T-cell (primary cell): ENCODE measurements at regions not wholly inside any gene's neighbourhood (a gene's known extent, or its start where the extent isn't known, plus 50 kb on each side); places are given as distances from the start of the nearest gene placed in this dataset.

Experiments used
- ATAC-seq, 4 experiments: fragments of 200-7000 bp in 3 of 4; fragments of 150-1000 bp in 1 of 4; cut with Tn5 transposase; replicated peaks in 1 of 4; 1 replicate in 3 of 4; 2 replicates in 1 of 4; pipeline ENCODE4 v1.10.0; 2021; ENCODE audit warnings: moderate library complexity in 3 of 4, mild to moderate bottlenecking in 2 of 4, moderate number of reproducible peaks in 1 of 4
- CTCF ChIA-PET, 2 donors: fragments of 300-600 bp; sonication (Branson Sonifier 250); formaldehyde crosslinking; loops; one replicate each; lab custom pipeline; 2022; ENCODE audit warnings: antibody characterized with exemption in 2 of 2; lab: Charles Lee
- POLR2A ChIA-PET, 2 donors: fragments of 300-600 bp; sonication (Branson Sonifier 250); formaldehyde crosslinking; loops; one replicate each; lab custom pipeline; 2022; ENCODE audit warnings: antibody characterized with exemption in 2 of 2; lab: Charles Lee
- DNase-seq, 35 experiments: peaks; one replicate each; pipeline versions ENCODE4 v3.0.0 to v3.0.0-alpha.2; 2013 to 2023
- H3K27ac ChIP-seq: one replicate; pipeline ENCODE4 v1.5.1; 2013; ENCODE audit warnings: low read length
- H3K27me3 ChIP-seq, 2 experiments: replicated peaks in 1 of 2; 1 replicate in 1 of 2; 2 replicates in 1 of 2; pipeline versions ENCODE4 v1.6.1 to v1.7.0; 2013; ENCODE audit warnings: low read length in 1 of 2, mixed read lengths in 1 of 2; ENCODE audit not compliant: control insufficient read depth in 2 of 2, insufficient read depth in 2 of 2; ENCODE audit errors: extremely low read depth in 1 of 2
- H3K36me3 ChIP-seq, 2 donors: 1 replicate in 1 of 2; 2 replicates in 1 of 2; pipeline versions ENCODE4 v1.6.1 to v1.7.0; 2013; ENCODE audit warnings: low read length in 1 of 2; ENCODE audit not compliant: control insufficient read depth in 2 of 2, insufficient read depth in 1 of 2; ENCODE audit errors: extremely low read depth in 1 of 2
- H3K4me1 ChIP-seq, 2 experiments: 1 replicate in 1 of 2; 2 replicates in 1 of 2; pipeline versions ENCODE4 v1.6.1 to v1.7.0; 2013; ENCODE audit warnings: low read length in 2 of 2, mixed read lengths in 1 of 2; ENCODE audit not compliant: insufficient read depth in 2 of 2, control insufficient read depth in 1 of 2; ENCODE audit errors: extremely low read depth in 1 of 2
- H3K4me3 ChIP-seq, 2 donors: 1 replicate in 1 of 2; 2 replicates in 1 of 2; pipeline versions ENCODE4 v1.5.1 to v1.7.0; 2013; ENCODE audit warnings: mild to moderate bottlenecking in 2 of 2, low read length in 1 of 2, moderate library complexity in 1 of 2; ENCODE audit not compliant: control insufficient read depth in 1 of 2; ENCODE audit errors: extremely low read depth in 1 of 2
- H3K9me3 ChIP-seq: 2 replicates; pipeline ENCODE4 v1.7.0; 2013
- H3K27ac Mint-ChIP-seq, 2 donors: one replicate each; pipeline ENCODE4 v1.8.0; 2020 to 2021; ENCODE audit warnings: mild to moderate bottlenecking in 2 of 2, mixed read lengths in 2 of 2
- H3K27me3 Mint-ChIP-seq, 2 donors: one replicate each; pipeline ENCODE4 v1.8.0; 2021 to 2022; ENCODE audit warnings: mixed read lengths in 2 of 2
- H3K36me3 Mint-ChIP-seq: one replicate; pipeline ENCODE4 v1.8.0; 2021; ENCODE audit warnings: mixed read lengths
- H3K4me1 Mint-ChIP-seq, 3 donors: one replicate each; pipeline ENCODE4 v1.8.0; 2020 to 2022; ENCODE audit warnings: mixed read lengths in 3 of 3, mild to moderate bottlenecking in 1 of 3
- H3K4me3 Mint-ChIP-seq, 3 donors: one replicate each; pipeline ENCODE4 v1.8.0; 2020 to 2022; ENCODE audit warnings: mild to moderate bottlenecking in 3 of 3, mixed read lengths in 3 of 3, moderate library complexity in 3 of 3
- H3K9me3 Mint-ChIP-seq, 3 donors: one replicate each; pipeline ENCODE4 v1.8.0; 2020 to 2022; ENCODE audit warnings: mixed read lengths in 3 of 3
- WGBS: methylation state at CpG from one replicate; pipeline ENCODE4 v1.1.5; 2013; ENCODE audit warnings: missing lambda C conversion rate; ENCODE audit not compliant: insufficient coverage; 5-methylcytosine and 5-hydroxymethylcytosine counted together

DNA sequence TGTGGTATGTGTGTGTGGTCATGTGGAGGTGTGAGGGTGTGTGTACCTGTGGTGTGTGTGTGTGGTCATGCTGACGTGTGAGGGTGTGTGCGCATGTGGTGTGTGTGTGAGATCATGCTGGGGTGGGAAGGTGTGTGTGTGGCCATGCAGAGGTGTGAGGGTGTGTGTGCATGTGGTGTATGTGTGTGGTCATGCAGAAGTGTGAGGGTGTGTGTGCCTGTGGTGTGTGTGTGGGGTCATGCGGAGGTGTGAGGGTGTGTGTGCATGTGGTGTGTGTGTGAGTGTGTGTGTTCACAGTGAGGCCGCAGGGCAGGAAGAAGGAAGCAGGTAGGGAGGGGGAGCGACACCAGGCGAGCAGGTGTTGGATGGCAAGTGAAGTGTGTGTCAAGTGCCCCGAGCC is 259.0 kb downstream of the LOXHD1 start:
- DNase-seq (peak in 5 of 35 experiments; percentile 3 to 25 (median 15)), ATAC-seq (no peak)
- Mint-ChIP-seq H3K4me3 (no peak overlapping the region), H3K36me3 (no peaks in the 10 kb centered on the region), H3K4me1 (peaks cover 0 to 8% (median 4%) of the 10 kb centered on the region in 3 donors), H3K27ac (no peak overlapping the region), H3K9me3 (no peaks in the 10 kb centered on the region), H3K27me3 (no peaks in the 10 kb centered on the region)
- ChIA-PET POLR2A (no interaction called here), CTCF (no interaction called here)
- peaks cover 0 to 4% of the 10 kb centered on the region in 2 experiments for H3K27me3 ChIP-seq
- H3K36me3 ChIP-seq, result no peaks in the 10 kb centered on the region
- H3K27ac ChIP-seq, result no peak overlapping the region
- H3K4me3 ChIP-seq, result no peak overlapping the region
- WGBS, result 51% methylated on average over 6 of the region's 7 CpGs
- H3K9me3 ChIP-seq, result no peaks in the 10 kb centered on the region
- peaks cover 0 to 5% of the 10 kb centered on the region in 2 experiments for H3K4me1 ChIP-seq

DNA sequence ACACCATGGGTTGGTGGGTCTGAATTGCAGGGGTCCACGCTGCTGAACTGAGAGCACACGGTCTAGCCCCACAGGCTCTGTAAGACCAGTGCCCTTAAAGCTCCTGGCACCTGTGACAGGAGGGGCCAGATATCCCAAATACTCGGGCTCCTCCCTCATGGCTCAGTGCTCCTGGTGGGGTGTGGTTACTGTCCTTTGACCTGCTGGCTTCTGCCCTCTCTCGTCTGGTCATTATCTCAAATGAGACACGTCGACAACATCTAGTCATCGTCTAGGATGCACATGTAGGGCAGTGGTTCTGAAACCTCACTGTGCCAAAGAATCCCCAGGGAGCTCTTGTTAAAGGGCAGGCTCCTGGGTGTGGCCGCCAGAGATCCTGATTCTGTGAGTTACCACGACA is 258.4 kb downstream of the LOXHD1 start:
- ChIA-PET CTCF (no interaction called here), POLR2A (no interaction called here)
- Histone ChIP-seq H3K4me1 (peaks cover 0 to 5% of the 10 kb centered on the region in 2 experiments), H3K4me3 (no peak overlapping the region), H3K27ac (no peak overlapping the region), H3K27me3 (peaks cover 0 to 4% of the 10 kb centered on the region in 2 experiments), H3K9me3 (no peaks in the 10 kb centered on the region), H3K36me3 (no peaks in the 10 kb centered on the region)
- no peaks in the 10 kb centered on the region for H3K27me3 Mint-ChIP-seq
- H3K4me3 Mint-ChIP-seq, result no peak overlapping the region
- ATAC-seq, result no peak
- peaks cover 0 to 8% (median 4%) of the 10 kb centered on the region in 3 donors for H3K4me1 Mint-ChIP-seq
- no peaks in the 10 kb centered on the region for H3K9me3 Mint-ChIP-seq
- H3K36me3 Mint-ChIP-seq, result no peaks in the 10 kb centered on the region
- H3K27ac Mint-ChIP-seq, result no peak overlapping the region
- WGBS, result 91% methylated on average over 8 of the region's 9 CpGs
- no peak for DNase-seq

DNA sequence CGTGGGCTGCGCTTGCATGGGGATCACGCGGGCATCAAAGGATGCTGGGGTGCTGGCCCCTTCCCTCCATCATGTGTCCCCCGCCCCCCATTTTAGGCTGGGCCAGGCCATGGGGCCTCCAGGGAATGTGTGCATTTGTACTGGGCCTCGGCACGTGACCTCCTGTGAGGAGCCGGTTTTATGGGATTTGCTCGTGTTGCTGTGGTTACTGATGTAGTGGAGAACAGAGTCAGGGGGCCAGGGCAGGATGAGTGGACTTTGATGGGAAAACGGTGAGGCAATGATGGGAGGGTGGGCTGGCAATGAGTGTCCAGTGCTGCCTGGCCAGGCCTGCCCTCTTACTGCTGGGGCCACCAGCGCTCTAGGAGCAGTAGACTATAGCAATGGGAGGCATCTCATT is 257.7 kb downstream of the LOXHD1 start:
- Mint-ChIP-seq H3K4me1 (peaks cover 0 to 7% (median 3%) of the 10 kb centered on the region in 3 donors), H3K27ac (no peak overlapping the region), H3K4me3 (no peak overlapping the region), H3K9me3 (no peaks in the 10 kb centered on the region), H3K36me3 (no peaks in the 10 kb centered on the region), H3K27me3 (no peaks in the 10 kb centered on the region)
- Histone ChIP-seq H3K27ac (no peak overlapping the region), H3K9me3 (no peaks in the 10 kb centered on the region), H3K4me3 (no peak overlapping the region), H3K4me1 (peaks cover 0 to 5% of the 10 kb centered on the region in 2 experiments), H3K27me3 (peaks cover 0 to 4% of the 10 kb centered on the region in 2 experiments), H3K36me3 (no peaks in the 10 kb centered on the region)
- ChIA-PET CTCF (no interaction called here), POLR2A (no interaction called here)
- WGBS, result 96% methylated on average over 9 of the region's 11 CpGs
- DNase-seq (no peak), ATAC-seq (no peak)

DNA sequence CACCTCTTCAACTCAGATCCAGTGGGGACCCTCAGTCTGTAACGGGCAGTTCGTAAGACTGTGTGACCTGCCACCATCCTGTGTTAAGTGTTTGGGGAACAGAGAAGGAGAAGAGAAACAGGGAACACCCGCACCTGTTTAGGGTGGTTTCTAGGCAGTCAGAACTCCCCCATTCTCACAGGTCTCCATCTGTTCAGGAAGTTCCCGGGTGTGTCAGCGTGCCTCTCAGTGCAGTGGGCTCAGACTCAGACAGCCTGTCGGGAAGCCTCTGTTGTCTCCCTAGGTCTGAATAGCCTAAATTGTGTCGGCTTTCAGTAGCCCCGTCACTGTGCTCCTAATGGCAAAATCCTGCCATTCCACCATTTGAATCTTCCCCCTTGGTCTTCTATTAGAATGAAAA is 256.6 kb downstream of the LOXHD1 start:
- WGBS, result 47% methylated on average over 5 of the region's 8 CpGs
- ATAC-seq, result no peak

DNA sequence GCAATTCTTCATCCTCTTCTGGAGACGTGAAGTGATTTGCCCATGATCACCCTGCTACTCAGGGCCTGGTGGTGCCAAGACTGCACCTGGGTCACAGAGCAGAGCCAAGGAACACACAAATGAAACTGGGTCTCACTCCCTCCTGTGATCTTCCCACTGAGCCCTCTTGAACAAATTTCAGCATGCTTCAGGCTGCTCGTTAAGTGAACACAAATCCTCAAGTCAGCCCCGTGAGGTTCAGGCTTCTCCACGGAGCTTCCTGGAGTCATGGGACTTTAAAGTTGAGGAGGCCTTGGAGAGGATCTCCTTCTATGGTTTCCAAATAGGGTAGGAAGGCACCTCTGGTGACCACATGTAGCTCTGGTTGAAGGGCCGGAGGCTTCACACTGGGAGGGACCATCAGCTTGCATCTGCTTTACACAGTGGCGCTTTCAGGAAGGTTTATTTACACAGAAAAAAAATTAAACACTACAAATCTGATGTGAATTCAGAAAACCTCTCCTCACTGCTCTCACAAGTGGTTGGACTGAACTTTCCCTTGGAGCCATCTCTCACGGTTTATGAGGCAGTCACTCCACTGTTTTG is 255.4 kb downstream of the LOXHD1 start:
- Mint-ChIP-seq H3K4me3 (no peak overlapping the region), H3K27me3 (peaks cover 0 to 8% of the 10 kb centered on the region in 2 donors), H3K4me1 (peaks cover 0 to 4% (median 3%) of the 10 kb centered on the region in 3 donors), H3K9me3 (no peaks in the 10 kb centered on the region), H3K36me3 (no peaks in the 10 kb centered on the region), H3K27ac (no peak overlapping the region)
- H3K4me3 ChIP-seq, result no peak overlapping the region
- CTCF ChIA-PET, result no interaction called here
- no peaks in the 10 kb centered on the region for H3K9me3 ChIP-seq
- peaks cover 0 to 5% of the 10 kb centered on the region in 2 experiments for H3K4me1 ChIP-seq
- whole genome bisulfite sequencing, result 80% methylated on average over 3 of the region's 7 CpGs
- H3K27ac ChIP-seq, result no peak overlapping the region
- POLR2A ChIA-PET, result no interaction called here
- peaks cover 0 to 11% of the 10 kb centered on the region in 2 experiments for H3K27me3 ChIP-seq
- no peak for DNase-seq
- H3K36me3 ChIP-seq, result no peaks in the 10 kb centered on the region
- ATAC-seq, result no peak

More for the DNA sequence above, 256.6 kb downstream of the LOXHD1 start:
- Mint-ChIP-seq H3K27me3 (peaks cover 0 to 4% of the 10 kb centered on the region in 2 donors), H3K4me1 (peaks cover 0 to 4% (median 3%) of the 10 kb centered on the region in 3 donors), H3K4me3 (no peak overlapping the region), H3K36me3 (no peaks in the 10 kb centered on the region), H3K9me3 (no peaks in the 10 kb centered on the region), H3K27ac (no peak overlapping the region)
- POLR2A ChIA-PET, result no interaction called here
- no peak overlapping the region for H3K27ac ChIP-seq
- peaks cover 0 to 5% of the 10 kb centered on the region in 2 experiments for H3K4me1 ChIP-seq
- H3K36me3 ChIP-seq, result no peaks in the 10 kb centered on the region
- H3K4me3 ChIP-seq, result no peak overlapping the region
- peaks cover 0 to 4% of the 10 kb centered on the region in 2 experiments for H3K27me3 ChIP-seq
- no peak for DNase-seq
- no peaks in the 10 kb centered on the region for H3K9me3 ChIP-seq
- CTCF ChIA-PET, result no interaction called here

DNA sequence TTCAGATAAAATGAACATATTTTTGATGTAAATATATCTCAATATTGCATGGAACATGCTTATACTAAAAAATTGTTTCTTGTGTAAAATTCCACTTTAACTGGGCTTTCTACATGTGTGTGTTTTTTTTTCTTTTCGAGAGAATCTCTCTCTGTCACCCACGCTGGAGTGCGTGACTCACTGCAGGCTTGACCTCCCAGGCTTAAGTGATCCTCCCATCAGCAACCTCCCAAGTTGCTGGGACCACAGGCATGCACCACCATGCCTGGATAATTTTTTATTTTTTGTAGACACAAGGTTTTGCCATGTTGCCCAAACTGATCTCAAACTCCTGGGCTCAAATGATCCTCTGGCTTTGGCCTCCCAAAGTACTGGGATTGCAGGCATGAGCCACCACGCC is 254.6 kb downstream of the LOXHD1 start:
- Histone ChIP-seq H3K9me3 (no peaks in the 10 kb centered on the region), H3K4me1 (peaks cover 0 to 5% of the 10 kb centered on the region in 2 experiments), H3K27ac (no peak overlapping the region), H3K4me3 (no peak overlapping the region), H3K36me3 (no peaks in the 10 kb centered on the region), H3K27me3 (peaks cover 0 to 12% of the 10 kb centered on the region in 2 experiments)
- Mint-ChIP-seq H3K27ac (no peak overlapping the region), H3K36me3 (no peaks in the 10 kb centered on the region), H3K4me3 (no peak overlapping the region), H3K9me3 (no peaks in the 10 kb centered on the region), H3K4me1 (peaks cover 0 to 4% (median 3%) of the 10 kb centered on the region in 3 donors), H3K27me3 (peaks cover 0 to 8% of the 10 kb centered on the region in 2 donors)
- POLR2A ChIA-PET, result no interaction called here
- no peak for DNase-seq
- WGBS, result 33% methylated on average over 1 of the region's 4 CpGs
- no peak for ATAC-seq
- CTCF ChIA-PET, result no interaction called here
